ENCODE measurements at regions not wholly inside any gene's neighbourhood (a gene's known extent, or its start where the extent isn't known, plus 50 kb on each side); places are given as distances from the start of the nearest gene placed in this dataset.

GRCh38 chr3:70806021-70806420, 493.6 kb upstream of the MDFIC2 start:
- TF ChIP-seq CTCF (IDR thresholded peaks at IDR 0.05), result no peak
- TF ChIP-seq USF2 (IDR thresholded peaks at IDR 0.05; ENCODE audit: borderline replicate concordance, low read depth, low read length), result no peak
- no peak for TF ChIP-seq JUND (IDR thresholded peaks at IDR 0.05)
- no peak for TF ChIP-seq EZH2phosphoT487 (IDR thresholded peaks at IDR 0.05; ENCODE audit: borderline replicate concordance, low read depth)
- no peak for TF ChIP-seq POLR2AphosphoS5 (IDR thresholded peaks at IDR 0.05; ENCODE audit: low read depth, low read length)
